K562 (cell line): ENCODE measurements at regions not wholly inside any gene's neighbourhood (a gene's known extent, or its start where the extent isn't known, plus 50 kb on each side); places are given as distances from the start of the nearest gene placed in this dataset.
A peak's percentile ranks its signal among the peaks of the same experiment; 100 is the strongest.

ENCODE experiments used
- ATAC-seq: fragments of 200-7000 bp; cut with Tn5 transposase; 3 replicates; pipeline ENCODE4 v1.9.1; 2020; ENCODE audit warnings: moderate library complexity
- BruUV-seq: library from RNA; stranded (reverse); fragments of 400-500 nt; replicated peaks from 2 replicates; lab custom pipeline; 2021; lab: Mats Ljungman, UMichigan
- CTCF ChIA-PET: fragments of 300-600 bp; formaldehyde crosslinking; extraction: SDS; loops from one replicate; lab custom pipeline; 2021; ENCODE audit warnings: low intra/inter-chr PET ratio; lab: Yijun Ruan, JAX
- POLR2A ChIA-PET: fragments of 300-600, 350-650 bp; sonication (Branson Sonifier 250); formaldehyde crosslinking; extraction: SDS; loops from one replicate; lab custom pipeline; 2021; ENCODE audit warnings: antibody characterized with exemption, inconsistent platforms; lab: Yijun Ruan, JAX
- DNase-seq, 4 experiments: peaks; one replicate each; pipeline versions ENCODE4 v3.0.0 to v3.0.0-alpha.2; 2011 to 2018; ENCODE audit warnings: low spot score in 3 of 4, mixed read lengths in 3 of 4; ENCODE audit errors: extremely low read depth in 1 of 4
- FAIRE-seq: peaks from 2 replicates; lab custom pipeline; 2011; peaks lifted over from hg19 to GRCh38; lab: Jason Lieb, UNC
- H2AFZ ChIP-seq: 2 replicates; pipeline ENCODE4 v1.6.0; 2011; ENCODE audit warnings: low read depth, low read length, control low read depth, inconsistent platforms
- H3K27ac ChIP-seq: fragments of 200-600 bp; 3 replicates; pipeline ENCODE4 v1.8.0; 2011; ENCODE audit warnings: low read depth, mild to moderate bottlenecking, control low read depth, inconsistent platforms, low read length, moderate library complexity, mixed read lengths; ENCODE audit errors: extremely low read depth
- H3K27me3 ChIP-seq, 2 experiments: fragments of 300-600 bp in 1 of 2; 2 replicates in 1 of 2; 3 replicates in 1 of 2; pipeline versions ENCODE4 v1.6.0 to v1.8.0; 2011; ENCODE audit warnings: inconsistent platforms in 2 of 2, low read length in 2 of 2, mild to moderate bottlenecking in 1 of 2, mixed read lengths in 1 of 2, moderate library complexity in 1 of 2; ENCODE audit not compliant: control insufficient read depth in 2 of 2, insufficient read depth in 2 of 2
- H3K36me3 ChIP-seq: fragments of 300-600 bp; 3 replicates; pipeline ENCODE4 v1.8.0; 2011; ENCODE audit warnings: mild to moderate bottlenecking, low read length, inconsistent platforms; ENCODE audit not compliant: control insufficient read depth, insufficient read depth
- H3K4me1 ChIP-seq, 2 experiments: fragments of 200-600 bp in 1 of 2; replicated peaks in 1 of 2; 2 replicates in 1 of 2; 3 replicates in 1 of 2; pipeline versions ENCODE4 v1.5.1 to v1.8.0; 2011; ENCODE audit warnings: inconsistent platforms in 2 of 2, low read length in 2 of 2, mild to moderate bottlenecking in 1 of 2, mixed read lengths in 1 of 2, moderate library complexity in 1 of 2; ENCODE audit not compliant: control insufficient read depth in 2 of 2, insufficient read depth in 2 of 2
- H3K4me2 ChIP-seq: 2 replicates; pipeline ENCODE4 v1.6.1; 2011; ENCODE audit warnings: low read length, control low read depth, inconsistent platforms, mixed read lengths; ENCODE audit not compliant: insufficient read depth
- H3K4me3 ChIP-seq: fragments of 200-600 bp; sonication (generic), shearing (Covaris generic); 2 replicates; pipeline ENCODE4 v1.5.1; 2016; ENCODE audit warnings: control low read depth, inconsistent platforms
- H3K79me2 ChIP-seq: fragments of 200-600 bp; 3 replicates; pipeline ENCODE4 v1.8.0; 2011; ENCODE audit warnings: low read length, inconsistent platforms; ENCODE audit not compliant: control insufficient read depth, insufficient read depth
- H3K9ac ChIP-seq, 2 experiments: 2 replicates each; pipeline versions ENCODE4 v1.6.0 to v1.6.1; 2011; ENCODE audit warnings: low read depth in 2 of 2, low read length in 2 of 2, control low read depth in 1 of 2, inconsistent platforms in 1 of 2, mild to moderate bottlenecking in 1 of 2, mixed read lengths in 1 of 2; ENCODE audit not compliant: insufficient read depth in 1 of 2
- H3K9me1 ChIP-seq: one replicate; pipeline ENCODE4 v1.6.0; 2011; ENCODE audit warnings: inconsistent platforms, mild to moderate bottlenecking, low read length, moderate library complexity; ENCODE audit not compliant: control insufficient read depth, insufficient read depth
- H3K9me3 ChIP-seq: replicated peaks from 2 replicates; pipeline ENCODE4 v1.5.1; 2011; ENCODE audit warnings: low read depth, low read length, inconsistent platforms; ENCODE audit not compliant: control insufficient read depth, insufficient read depth
- H4K20me1 ChIP-seq: replicated peaks from 2 replicates; pipeline ENCODE4 v1.6.1; 2011; ENCODE audit warnings: low read length, inconsistent platforms, mixed read lengths; ENCODE audit not compliant: control insufficient read depth, insufficient read depth
- CCAR2 ChIP-seq: fragments of 200-400 bp; formaldehyde crosslinking; IDR thresholded peaks from 2 replicates; pipeline ENCODE4 v1.6.1; 2017; ENCODE audit warnings: mild to moderate bottlenecking, low read depth, low read length
- HINFP ChIP-seq: fragments of 450-650 bp; conservative IDR thresholded peaks from 2 replicates; pipeline ENCODE4 v1.6.1; 2016; ENCODE audit warnings: missing genetic modification characterization, low read depth, mild to moderate bottlenecking, control low read depth, missing compliant biosample characterization
- HLTF ChIP-seq: fragments of 450-650 bp; IDR thresholded peaks from 2 replicates; pipeline ENCODE4 v1.6.1; 2016
- RAD21 ChIP-seq, 2 experiments: fragments of 250-450 bp in 1 of 2; fragments of 450-650 bp in 1 of 2; sonication (Bioruptor Pico) in 1 of 2; formaldehyde crosslinking in 1 of 2; IDR thresholded peaks in 1 of 2; conservative IDR thresholded peaks in 1 of 2; 2 replicates each; pipeline versions ENCODE4 v1.4.0 to v1.8.0; 2020 to 2022; ENCODE audit warnings: mild to moderate bottlenecking in 2 of 2, moderate library complexity in 1 of 2
- SMARCB1 ChIP-seq: IDR thresholded peaks from 2 replicates; pipeline ENCODE4 v1.6.1; 2011; ENCODE audit warnings: improper control_type of control experiment, low read depth; ENCODE audit not compliant: insufficient read length
- ZNF512 ChIP-seq: IDR thresholded peaks from 2 replicates; pipeline ENCODE4 v1.6.1; 2016; ENCODE audit warnings: missing genetic modification characterization, missing compliant biosample characterization
- WGBS: fragments of 100-300 bp; shearing (Covaris generic); methylation state at CpG from one replicate; pipeline ENCODE4 v1.1.6; 2016; ENCODE audit warnings: low coverage, mixed read lengths; ENCODE audit not compliant: insufficient coverage; ENCODE audit errors: missing lambda C conversion rate; 5-methylcytosine and 5-hydroxymethylcytosine counted together
- in situ Hi-C: fragments of 300-500 bp; cut with MboI; formaldehyde crosslinking; loops from 4 replicates; pipeline ENCODE4 v1.15.0; 2018; ENCODE audit warnings: inconsistent platforms, mixed read lengths
- intact Hi-C: fragments of 100-400 bp; cut with micrococcal nuclease; formaldehyde crosslinking; loops from 2 replicates; pipeline ENCODE4 v1.14.2; 2022

- no peak overlapping the region for H3K4me3 ChIP-seq
- ChIA-PET CTCF (no interaction called here), POLR2A (no interaction called here)
- WGBS, result 0% methylated on average over 2 of the region's 2 CpGs
- no TSS peak for BruUV-seq
- no peaks in the 10 kb centered on the region for H3K9me1 ChIP-seq
- TF ChIP-seq CCAR2 (no peak), HLTF (no peak), ZNF512 (no peak), RAD21 (CRISPR knock-in tag; conservative IDR thresholded peaks at IDR 0.05 in 1 of 2, IDR thresholded peaks at IDR 0.05 in 1 of 2) (peak in 1 of 2 experiments; percentile 17; a peak in 1 of 4 replicates), HINFP (tag) (no peak), SMARCB1 (no peak)
- no peaks in the 10 kb centered on the region for H3K9me3 ChIP-seq
- H3K27me3 ChIP-seq, result no peaks in the 10 kb centered on the region
- H3K9ac ChIP-seq, result no peak overlapping the region
- H4K20me1 ChIP-seq, result no peaks in the 10 kb centered on the region
- no peak overlapping the region for H3K4me2 ChIP-seq
- intact Hi-C loops, result no loop called here
- H3K36me3 ChIP-seq, result no peaks in the 10 kb centered on the region
- H3K4me1 ChIP-seq, result no peaks in the 10 kb centered on the region
- no peak overlapping the region for H3K27ac ChIP-seq
- DNase-seq, result no peak
- ATAC-seq, result no peak
- no peak for FAIRE-seq
- H2AFZ ChIP-seq, result no peak overlapping the region
- H3K79me2 ChIP-seq, result no peaks in the 10 kb centered on the region
- in situ Hi-C loops, result no loop called here
These were observed 256.0 kb upstream of the STAC start for GRCh38 chr3:36124118-36124796.
